ENCODE measurements at regions not wholly inside any gene's neighbourhood (a gene's known extent, or its start where the extent isn't known, plus 50 kb on each side); places are given as distances from the start of the nearest gene placed in this dataset.

GRCh38 chr9:17081814-17082213 lies 53.0 kb upstream of the CNTLN start:
- ATAC-seq (ENCODE audit: low read depth) = peak; percentile 59; the same call in 1 of the 2 replicates
- H4K5ac ChIP-seq (ENCODE audit: low read depth, low read length) = no peak overlapping the region
- H3K23ac ChIP-seq (ENCODE audit: low read depth, low read length) = no peak overlapping the region
- TF ChIP-seq FOS (IDR thresholded peaks at IDR 0.05; ENCODE audit: low read depth, low read length) (no peak), BHLHE40 (IDR thresholded peaks at IDR 0.05; ENCODE audit: low read depth, low read length) (no peak), MAZ (IDR thresholded peaks at IDR 0.05; ENCODE audit: borderline replicate concordance, low read depth, low read length) (no peak), CEBPB (IDR thresholded peaks at IDR 0.05; ENCODE audit: low read depth, low read length) (no peak), USF2 (IDR thresholded peaks at IDR 0.05; ENCODE audit: low read depth, low read length) (no peak), ELK1 (IDR thresholded peaks at IDR 0.05; ENCODE audit: borderline replicate concordance, low read depth, low read length) (no peak), RFX5 (IDR thresholded peaks at IDR 0.05; ENCODE audit: low read depth, low read length) (no peak), POLR2A (IDR thresholded peaks at IDR 0.05; ENCODE audit: low read depth, low read length) (no peak), RCOR1 (IDR thresholded peaks at IDR 0.05; ENCODE audit: insufficient replicate concordance, low read length) (no peak), SMC3 (IDR thresholded peaks at IDR 0.05; ENCODE audit: low read depth, low read length) (no peak), CTCF (conservative IDR thresholded peaks at IDR 0.05; ENCODE audit: low read depth, low read length) (no peak), MXI1 (IDR thresholded peaks at IDR 0.05; ENCODE audit: borderline replicate concordance, low read depth, low read length) (no peak), RAD21 (IDR thresholded peaks at IDR 0.05; ENCODE audit: low read length) (no peak), NFE2L2 (IDR thresholded peaks at IDR 0.05; ENCODE audit: low read depth, low read length) (no peak), MAFK (IDR thresholded peaks at IDR 0.05; ENCODE audit: low read depth, low read length) (no peak), CHD1 (IDR thresholded peaks at IDR 0.05; ENCODE audit: low read depth, low read length) (no peak)
- no peak overlapping the region for H2AK5ac ChIP-seq (ENCODE audit: low read depth, low read length)
- dilution Hi-C loops (cut with HindIII; ENCODE audit: low sequenced_read_pairs, unreplicated experiment) = no loop called here
- DNase-seq = peak; percentile 10
- no peak overlapping the region for H2BK5ac ChIP-seq (ENCODE audit: low read depth, low read length, poor library complexity, severe bottlenecking)
- H3K4me3 ChIP-seq (ENCODE audit: insufficient read depth, low read depth, low read length) = no peak overlapping the region
- no peak overlapping the region for H3K9ac ChIP-seq (ENCODE audit: low read depth, low read length)
- H3K4ac ChIP-seq (ENCODE audit: low read depth, low read length) = no peak overlapping the region
- H3K18ac ChIP-seq (ENCODE audit: low read depth, low read length) = no peak overlapping the region
- no peak overlapping the region for H2AFZ ChIP-seq (replicated peaks; ENCODE audit: low read length, poor library complexity)
- peak overlapping the region in 1 of 2 experiments; percentile 46; a peak in 1 of 4 replicates for H4K8ac ChIP-seq (ENCODE audit: low read depth in 2 of 2, low read length in 2 of 2)
- H3K9me1 ChIP-seq (ENCODE audit: insufficient read depth, low read length) = no peaks in the 10 kb centered on the region
- no peaks in the 10 kb centered on the region for H3K9me3 ChIP-seq (ENCODE audit: control insufficient read depth, insufficient read depth, low read length)
- intact Hi-C loops (cut with micrococcal nuclease) = no loop called here
- no peak overlapping the region for H2BK20ac ChIP-seq (ENCODE audit: low read depth, low read length)
- H3K4me1 ChIP-seq (ENCODE audit: control insufficient read depth, insufficient read depth, low read length) = no peaks in the 10 kb centered on the region; the same call in 1 of the 2 replicates
- no peak overlapping the region for H4K91ac ChIP-seq (ENCODE audit: insufficient read depth, low read depth, low read length)
- POLR2A ChIA-PET (ENCODE audit: unreplicated experiment) = no interaction called here
- H4K20me1 ChIP-seq (ENCODE audit: insufficient read depth, low read length) = no peaks in the 10 kb centered on the region
- no peaks in the 10 kb centered on the region for H3K79me1 ChIP-seq (ENCODE audit: low read depth in 1 of 2, low read length in 2 of 2)
- H2BK120ac ChIP-seq (ENCODE audit: low read depth, low read length) = no peak overlapping the region
- WGBS, 2 experiments (ENCODE audit: extremely low coverage in 2 of 2, insufficient read length in 1 of 2) = no CpG with 5 or more reads among the region's 2 CpGs
- H2AK9ac ChIP-seq (replicated peaks; ENCODE audit: low read depth, low read length, poor library complexity) = no peak overlapping the region
- no peaks in the 10 kb centered on the region for H3K36me3 ChIP-seq (ENCODE audit: control insufficient read depth, insufficient read depth, low read length)
- CTCF ChIA-PET = no interaction called here
- BruUV-seq (replicated peaks) = no TSS peak
- no peak overlapping the region for H2BK15ac ChIP-seq (ENCODE audit: low read depth, low read length)
- no peak overlapping the region for H3K56ac ChIP-seq (ENCODE audit: extremely low read depth, insufficient read depth, low read length)
- H3K27ac ChIP-seq (ENCODE audit: insufficient read depth, low read length) = no peak overlapping the region
- in situ Hi-C loops (cut with MboI; ENCODE audit: low sequenced_read_pairs) = no loop called here
- H3K14ac ChIP-seq (replicated peaks; ENCODE audit: low read depth, low read length) = no peak overlapping the region
- no peak overlapping the region for H3K4me2 ChIP-seq (ENCODE audit: low read depth, low read length)
- H3K27me3 ChIP-seq (ENCODE audit: control insufficient read depth, insufficient read depth, low read length) = no peaks in the 10 kb centered on the region

Data from IMR-90 (cell line).